ENCODE measurements at regions not wholly inside any gene's neighbourhood (a gene's known extent, or its start where the extent isn't known, plus 50 kb on each side); places are given as distances from the start of the nearest gene placed in this dataset.

DNA sequence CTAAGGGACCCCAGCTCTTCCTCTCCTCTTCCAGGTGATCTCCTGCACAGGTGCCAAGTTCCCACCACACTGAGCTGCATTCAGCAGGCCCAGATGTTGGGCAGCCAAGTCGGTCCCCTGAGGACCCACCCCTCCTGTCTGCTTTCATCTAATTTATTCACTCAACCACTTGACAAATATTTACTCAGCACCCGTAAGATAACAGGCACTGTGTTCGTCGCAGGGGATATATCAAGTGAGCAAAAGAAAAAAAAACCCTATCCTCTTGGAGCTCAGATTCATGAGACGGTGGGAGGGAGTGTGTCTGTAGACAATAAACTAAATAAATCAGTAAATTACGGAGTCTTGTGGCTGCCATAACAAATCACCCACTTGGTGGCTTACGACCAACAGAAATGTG lies 143.6 kb downstream of the MRPL14 start:
- no peaks in the 10 kb centered on the region for H3K4me1 ChIP-seq (ENCODE audit: control insufficient read depth in 1 of 2, insufficient read depth in 2 of 2, low read length in 2 of 2)
- H3K4me3 ChIP-seq (replicated peaks in 1 of 3; ENCODE audit: low read depth in 2 of 3, low read length in 3 of 3) = no peak overlapping the region
- H3K79me2 ChIP-seq (ENCODE audit: insufficient read depth, low read length) = no peaks in the 10 kb centered on the region
- TF ChIP-seq, protein P1, sequence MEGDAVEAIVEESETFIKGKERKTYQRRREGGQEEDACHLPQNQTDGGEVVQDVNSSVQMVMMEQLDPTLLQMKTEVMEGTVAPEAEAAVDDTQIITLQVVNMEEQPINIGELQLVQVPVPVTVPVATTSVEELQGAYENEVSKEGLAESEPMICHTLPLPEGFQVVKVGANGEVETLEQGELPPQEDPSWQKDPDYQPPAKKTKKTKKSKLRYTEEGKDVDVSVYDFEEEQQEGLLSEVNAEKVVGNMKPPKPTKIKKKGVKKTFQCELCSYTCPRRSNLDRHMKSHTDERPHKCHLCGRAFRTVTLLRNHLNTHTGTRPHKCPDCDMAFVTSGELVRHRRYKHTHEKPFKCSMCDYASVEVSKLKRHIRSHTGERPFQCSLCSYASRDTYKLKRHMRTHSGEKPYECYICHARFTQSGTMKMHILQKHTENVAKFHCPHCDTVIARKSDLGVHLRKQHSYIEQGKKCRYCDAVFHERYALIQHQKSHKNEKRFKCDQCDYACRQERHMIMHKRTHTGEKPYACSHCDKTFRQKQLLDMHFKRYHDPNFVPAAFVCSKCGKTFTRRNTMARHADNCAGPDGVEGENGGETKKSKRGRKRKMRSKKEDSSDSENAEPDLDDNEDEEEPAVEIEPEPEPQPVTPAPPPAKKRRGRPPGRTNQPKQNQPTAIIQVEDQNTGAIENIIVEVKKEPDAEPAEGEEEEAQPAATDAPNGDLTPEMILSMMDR (IDR thresholded peaks at IDR 0.05) = no peak
- H3K9me3 ChIP-seq (replicated peaks in 1 of 2; ENCODE audit: control insufficient read depth in 1 of 2, insufficient read depth in 1 of 2, low read length in 2 of 2) = no peaks in the 10 kb centered on the region
- H3K27ac Mint-ChIP-seq = peak overlapping the region in 1 of 7 donors; percentile 45
- H3K4me1 Mint-ChIP-seq = peaks cover 8% of the 10 kb centered on the region
- H3K9ac ChIP-seq (ENCODE audit: insufficient read depth, low read length, poor library complexity, severe bottlenecking) = no peak overlapping the region
- H2AFZ ChIP-seq (ENCODE audit: insufficient read depth, low read depth, low read length, poor library complexity, severe bottlenecking) = no peak overlapping the region
- no peaks in the 10 kb centered on the region for H3K36me3 ChIP-seq (replicated peaks in 1 of 2; ENCODE audit: control insufficient read depth in 1 of 2, insufficient read depth in 2 of 2, low read length in 2 of 2)
- H3K27me3 Mint-ChIP-seq (ENCODE audit: low read depth in 3 of 3) = peaks cover 11 to 20% (median 11%) of the 10 kb centered on the region in 3 donors
- no peaks in the 10 kb centered on the region for H4K20me1 ChIP-seq (ENCODE audit: insufficient read depth, low read length)
- H3K36me3 Mint-ChIP-seq = no peaks in the 10 kb centered on the region
- H3K4me3 Mint-ChIP-seq = no peak overlapping the region
- H3K27ac ChIP-seq (ENCODE audit: low read depth in 1 of 2, low read length in 2 of 2) = no peak overlapping the region
- 73% methylated on average over 2 of the region's 7 CpGs for WGBS (ENCODE audit: insufficient coverage)
- DNase-seq = no peak
- H3K4me2 ChIP-seq (replicated peaks; ENCODE audit: extremely low read depth, low read length, poor library complexity, severe bottlenecking) = no peak overlapping the region
- no peaks in the 10 kb centered on the region for H3K27me3 ChIP-seq (ENCODE audit: control insufficient read depth in 2 of 2, insufficient read depth in 2 of 2, low read length in 2 of 2)
- H3K9me3 Mint-ChIP-seq = no peaks in the 10 kb centered on the region
- intact Hi-C loops (cut with micrococcal nuclease) = no loop called here

- H3K4me2 ChIP-seq (replicated peaks; ENCODE audit: extremely low read depth, low read length, poor library complexity, severe bottlenecking) = no peak overlapping the region
- DNase-seq = no peak
- H3K79me2 ChIP-seq (ENCODE audit: insufficient read depth, low read length) = no peaks in the 10 kb centered on the region
- no peak overlapping the region for H3K9ac ChIP-seq (ENCODE audit: insufficient read depth, low read length, poor library complexity, severe bottlenecking)
- H3K36me3 ChIP-seq (replicated peaks in 1 of 2; ENCODE audit: control insufficient read depth in 1 of 2, insufficient read depth in 2 of 2, low read length in 2 of 2) = no peaks in the 10 kb centered on the region
- Mint-ChIP-seq H3K4me3 (no peak overlapping the region), H3K36me3 (peaks cover 0 to 2% of the 10 kb centered on the region in 2 donors), H3K27ac (no peak overlapping the region), H3K9me3 (no peaks in the 10 kb centered on the region), H3K27me3 (ENCODE audit: low read depth in 3 of 3) (peaks cover 12 to 22% (median 12%) of the 10 kb centered on the region in 3 donors), H3K4me1 (peaks cover 12% of the 10 kb centered on the region)
- no peak overlapping the region for H2AFZ ChIP-seq (ENCODE audit: insufficient read depth, low read depth, low read length, poor library complexity, severe bottlenecking)
- no peak overlapping the region for H3K4me3 ChIP-seq (replicated peaks in 1 of 3; ENCODE audit: low read depth in 2 of 3, low read length in 3 of 3)
- TF ChIP-seq, protein P1 (IDR thresholded peaks at IDR 0.05) = no peak
- H3K27me3 ChIP-seq (ENCODE audit: control insufficient read depth in 2 of 2, insufficient read depth in 2 of 2, low read length in 2 of 2) = no peaks in the 10 kb centered on the region
- H4K20me1 ChIP-seq (ENCODE audit: insufficient read depth, low read length) = no peaks in the 10 kb centered on the region
- 100% methylated on average over 1 of the region's 2 CpGs for WGBS (ENCODE audit: insufficient coverage)
- H3K4me1 ChIP-seq (ENCODE audit: control insufficient read depth in 1 of 2, insufficient read depth in 2 of 2, low read length in 2 of 2) = peaks cover 2 to 3% of the 10 kb centered on the region in 2 donors
- no peak overlapping the region for H3K27ac ChIP-seq (ENCODE audit: low read depth in 1 of 2, low read length in 2 of 2)
- H3K9me3 ChIP-seq (replicated peaks in 1 of 2; ENCODE audit: control insufficient read depth in 1 of 2, insufficient read depth in 1 of 2, low read length in 2 of 2) = no peaks in the 10 kb centered on the region
- intact Hi-C loops (cut with micrococcal nuclease) = no loop called here
These were observed 144.1 kb downstream of the MRPL14 start for GRCh38 chr6:43983191-43983590.

All from CD14-positive monocyte (primary cell).